WTC11 (cell line): ENCODE measurements at regions not wholly inside any gene's neighbourhood (a gene's known extent, or its start where the extent isn't known, plus 50 kb on each side); places are given as distances from the start of the nearest gene placed in this dataset.

ENCODE experiments used
- ATAC-seq: fragments of 200-7000 bp; cut with Tn5 transposase; 2 replicates; pipeline ENCODE4 v1.10.0; 2021; ENCODE audit warnings: mild to moderate bottlenecking, moderate library complexity
- CTCF ChIA-PET: fragments of 300-600 bp; sonication (Branson Sonifier 250); formaldehyde crosslinking; loops from one replicate; lab custom pipeline; 2021; ENCODE audit warnings: antibody characterized with exemption; lab: Charles Lee
- POLR2A ChIA-PET: fragments of 350-600 bp; sonication (Branson Sonifier 250); formaldehyde crosslinking; loops from one replicate; lab custom pipeline; 2021; ENCODE audit warnings: antibody characterized with exemption; lab: Charles Lee
- DNase-seq: peaks from one replicate; pipeline ENCODE4 v3.0.0; 2021; ENCODE audit warnings: low spot score
- H3K27ac Mint-ChIP-seq: 2 replicates; pipeline ENCODE4 v1.8.0; 2021; ENCODE audit warnings: mixed read lengths
- H3K27me3 Mint-ChIP-seq: 2 replicates; pipeline ENCODE4 v1.8.0; 2021; ENCODE audit warnings: low read depth, mild to moderate bottlenecking, moderate library complexity, mixed read lengths
- H3K36me3 Mint-ChIP-seq: 2 replicates; pipeline ENCODE4 v1.8.0; 2021; ENCODE audit warnings: mixed read lengths
- H3K4me1 Mint-ChIP-seq: 2 replicates; pipeline ENCODE4 v1.8.0; 2022; ENCODE audit warnings: mixed read lengths
- H3K4me3 Mint-ChIP-seq: 2 replicates; pipeline ENCODE4 v1.8.0; 2021; ENCODE audit warnings: mild to moderate bottlenecking, moderate library complexity, mixed read lengths
- H3K9me3 Mint-ChIP-seq: 2 replicates; pipeline ENCODE4 v1.8.0; 2021; ENCODE audit warnings: mixed read lengths
- CREB1 ChIP-seq: sonication (generic); formaldehyde crosslinking; IDR thresholded peaks from 2 replicates; pipeline ENCODE4 v1.8.0; 2023; ENCODE audit warnings: mild to moderate bottlenecking, missing genetic modification reagents
- FOXP1 ChIP-seq: sonication (generic); formaldehyde crosslinking; IDR thresholded peaks from 2 replicates; pipeline ENCODE4 v1.8.0; 2022; ENCODE audit warnings: missing genetic modification reagents, mild to moderate bottlenecking, moderate library complexity, borderline replicate concordance
- GRHL2 ChIP-seq: fragments of 250-450 bp; sonication (Bioruptor Pico); IDR thresholded peaks from 2 replicates; pipeline ENCODE4 v1.8.0; 2022; ENCODE audit warnings: mild to moderate bottlenecking, moderate library complexity; ENCODE audit not compliant: insufficient replicate concordance, severe bottlenecking
- MYBL2 ChIP-seq: sonication (generic); formaldehyde crosslinking; IDR thresholded peaks from 2 replicates; pipeline ENCODE4 v1.8.1; 2023; ENCODE audit warnings: mild to moderate bottlenecking, moderate library complexity, missing genetic modification reagents
- NFATC4 ChIP-seq: fragments of 250-450 bp; sonication (Bioruptor Pico); IDR thresholded peaks from 2 replicates; pipeline ENCODE4 v1.9.0; 2021; ENCODE audit warnings: mild to moderate bottlenecking
- RELA ChIP-seq: sonication (generic); formaldehyde crosslinking; IDR thresholded peaks from 2 replicates; pipeline ENCODE4 v1.8.1; 2022; ENCODE audit warnings: missing genetic modification reagents, mild to moderate bottlenecking, borderline replicate concordance
- ZBTB21 ChIP-seq: sonication (generic); formaldehyde crosslinking; IDR thresholded peaks from 2 replicates; pipeline ENCODE4 v1.8.1; 2023; ENCODE audit warnings: mild to moderate bottlenecking, missing genetic modification reagents, borderline replicate concordance
- ZNF263 ChIP-seq: sonication (generic); formaldehyde crosslinking; IDR thresholded peaks from 2 replicates; pipeline ENCODE4 v1.8.1; 2022; ENCODE audit warnings: low read depth, mild to moderate bottlenecking, moderate library complexity, missing genetic modification reagents
- TF ChIP-seq, protein P1 (sequence below): fragments of 250-450 bp; sonication (Bioruptor Pico); conservative IDR thresholded peaks from 2 replicates; pipeline ENCODE4 v1.9.0; 2021; ENCODE audit warnings: mild to moderate bottlenecking
- TF ChIP-seq, protein P2 (sequence below): sonication (generic); formaldehyde crosslinking; IDR thresholded peaks from 2 replicates; pipeline ENCODE4 v1.8.0; 2022; ENCODE audit warnings: missing genetic modification reagents
- TF ChIP-seq, protein P3 (sequence below): sonication (generic); formaldehyde crosslinking; conservative IDR thresholded peaks from 2 replicates; pipeline ENCODE4 v1.8.1; 2023; ENCODE audit warnings: mild to moderate bottlenecking, low read depth, missing genetic modification reagents, moderate library complexity
- TF ChIP-seq, protein P4 (sequence below): sonication (generic); formaldehyde crosslinking; IDR thresholded peaks from 2 replicates; pipeline ENCODE4 v1.8.0; 2022; ENCODE audit warnings: mild to moderate bottlenecking, missing genetic modification reagents
- TF ChIP-seq, protein P5 (sequence below): sonication (generic); formaldehyde crosslinking; IDR thresholded peaks from 2 replicates; pipeline ENCODE4 v1.8.0; 2022; ENCODE audit warnings: mild to moderate bottlenecking, missing genetic modification reagents
- TF ChIP-seq, protein P6 (sequence below): sonication (generic); formaldehyde crosslinking; IDR thresholded peaks from 2 replicates; pipeline ENCODE4 v1.8.0; 2022; ENCODE audit warnings: mild to moderate bottlenecking, missing genetic modification reagents

DNA sequence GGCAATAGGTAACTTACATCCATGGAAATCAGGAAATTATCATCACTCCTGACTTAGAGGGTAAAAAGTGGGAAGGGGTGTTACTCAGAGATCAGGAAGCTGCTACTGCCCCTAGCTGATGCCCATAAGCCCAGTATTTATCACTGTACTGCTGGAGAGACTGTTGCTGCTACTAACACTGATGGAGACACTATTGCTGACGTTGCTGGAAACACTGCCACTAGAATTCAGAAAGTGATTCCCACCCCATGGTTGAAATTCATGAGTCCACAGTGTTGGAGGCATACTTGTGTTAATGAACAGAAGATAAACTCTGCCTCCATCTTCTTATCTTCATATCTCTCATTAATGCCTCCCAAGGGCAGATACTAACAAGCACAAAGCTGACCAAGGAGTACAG lies 97.6 kb downstream of the MTX3 start (continued):
- TF ChIP-seq, protein P1, sequence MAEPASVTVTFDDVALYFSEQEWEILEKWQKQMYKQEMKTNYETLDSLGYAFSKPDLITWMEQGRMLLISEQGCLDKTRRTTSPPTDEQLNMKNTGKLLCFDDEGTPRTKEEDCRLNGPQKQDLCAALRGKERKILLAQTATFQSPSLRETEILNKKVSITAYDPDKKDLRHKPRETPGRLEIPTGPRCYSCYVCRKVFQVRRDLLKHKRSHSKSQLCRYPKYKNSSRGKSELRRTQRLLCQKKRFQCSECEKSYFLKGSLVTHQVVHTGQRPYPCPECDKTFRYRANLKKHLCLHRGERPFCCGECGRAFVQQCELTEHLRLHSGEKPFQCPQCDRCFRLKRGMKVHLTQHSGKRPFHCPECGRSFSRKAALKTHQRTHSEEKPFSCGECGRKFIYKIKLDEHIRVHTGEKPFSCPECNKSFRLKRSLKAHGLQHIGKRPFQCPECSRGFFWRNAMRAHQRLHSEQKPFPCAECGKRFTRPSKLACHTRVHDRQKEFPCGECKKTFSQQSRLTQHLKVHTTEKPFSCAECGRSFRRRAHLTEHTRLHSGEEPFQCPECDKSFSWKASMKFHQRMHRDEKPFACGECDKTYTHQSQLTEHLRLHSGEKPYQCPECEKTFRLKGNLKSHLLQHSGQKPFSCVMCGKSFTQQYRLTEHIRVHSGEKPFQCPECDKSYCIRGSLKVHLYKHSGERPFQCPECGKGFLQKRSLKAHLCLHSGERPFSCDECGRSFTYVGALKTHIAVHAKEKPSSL (CRISPR knock-in tag): no peak
- no peak for TF ChIP-seq ZBTB21 (CRISPR knock-in tag)
- TF ChIP-seq, protein P2, sequence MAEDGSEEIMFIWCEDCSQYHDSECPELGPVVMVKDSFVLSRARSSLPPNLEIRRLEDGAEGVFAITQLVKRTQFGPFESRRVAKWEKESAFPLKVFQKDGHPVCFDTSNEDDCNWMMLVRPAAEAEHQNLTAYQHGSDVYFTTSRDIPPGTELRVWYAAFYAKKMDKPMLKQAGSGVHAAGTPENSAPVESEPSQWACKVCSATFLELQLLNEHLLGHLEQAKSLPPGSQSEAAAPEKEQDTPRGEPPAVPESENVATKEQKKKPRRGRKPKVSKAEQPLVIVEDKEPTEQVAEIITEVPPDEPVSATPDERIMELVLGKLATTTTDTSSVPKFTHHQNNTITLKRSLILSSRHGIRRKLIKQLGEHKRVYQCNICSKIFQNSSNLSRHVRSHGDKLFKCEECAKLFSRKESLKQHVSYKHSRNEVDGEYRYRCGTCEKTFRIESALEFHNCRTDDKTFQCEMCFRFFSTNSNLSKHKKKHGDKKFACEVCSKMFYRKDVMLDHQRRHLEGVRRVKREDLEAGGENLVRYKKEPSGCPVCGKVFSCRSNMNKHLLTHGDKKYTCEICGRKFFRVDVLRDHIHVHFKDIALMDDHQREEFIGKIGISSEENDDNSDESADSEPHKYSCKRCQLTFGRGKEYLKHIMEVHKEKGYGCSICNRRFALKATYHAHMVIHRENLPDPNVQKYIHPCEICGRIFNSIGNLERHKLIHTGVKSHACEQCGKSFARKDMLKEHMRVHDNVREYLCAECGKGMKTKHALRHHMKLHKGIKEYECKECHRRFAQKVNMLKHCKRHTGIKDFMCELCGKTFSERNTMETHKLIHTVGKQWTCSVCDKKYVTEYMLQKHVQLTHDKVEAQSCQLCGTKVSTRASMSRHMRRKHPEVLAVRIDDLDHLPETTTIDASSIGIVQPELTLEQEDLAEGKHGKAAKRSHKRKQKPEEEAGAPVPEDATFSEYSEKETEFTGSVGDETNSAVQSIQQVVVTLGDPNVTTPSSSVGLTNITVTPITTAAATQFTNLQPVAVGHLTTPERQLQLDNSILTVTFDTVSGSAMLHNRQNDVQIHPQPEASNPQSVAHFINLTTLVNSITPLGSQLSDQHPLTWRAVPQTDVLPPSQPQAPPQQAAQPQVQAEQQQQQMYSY (CRISPR knock-in tag): no peak

DNA sequence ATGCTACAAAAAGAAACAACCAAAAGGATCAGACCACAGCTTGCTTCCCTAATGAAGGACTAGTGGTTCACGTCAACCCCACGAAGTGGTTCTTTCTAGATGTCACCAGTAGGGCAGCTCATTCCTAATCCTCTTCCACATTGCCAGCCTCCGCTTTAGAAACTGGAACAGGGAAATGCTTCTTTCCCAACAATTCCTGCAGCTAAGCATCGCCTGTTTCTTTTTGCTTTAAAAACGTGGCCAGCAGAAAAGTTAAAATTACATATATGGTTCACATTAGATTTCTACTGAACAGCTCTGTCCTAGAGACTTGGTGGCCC lies 100.2 kb downstream of the MTX3 start:
- no peak for DNase-seq
- Mint-ChIP-seq H3K4me3 (no peak overlapping the region), H3K27me3 (no peaks in the 10 kb centered on the region; the same call in 1 of the 2 replicates)
- no peak for ATAC-seq
- TF ChIP-seq, protein P3, sequence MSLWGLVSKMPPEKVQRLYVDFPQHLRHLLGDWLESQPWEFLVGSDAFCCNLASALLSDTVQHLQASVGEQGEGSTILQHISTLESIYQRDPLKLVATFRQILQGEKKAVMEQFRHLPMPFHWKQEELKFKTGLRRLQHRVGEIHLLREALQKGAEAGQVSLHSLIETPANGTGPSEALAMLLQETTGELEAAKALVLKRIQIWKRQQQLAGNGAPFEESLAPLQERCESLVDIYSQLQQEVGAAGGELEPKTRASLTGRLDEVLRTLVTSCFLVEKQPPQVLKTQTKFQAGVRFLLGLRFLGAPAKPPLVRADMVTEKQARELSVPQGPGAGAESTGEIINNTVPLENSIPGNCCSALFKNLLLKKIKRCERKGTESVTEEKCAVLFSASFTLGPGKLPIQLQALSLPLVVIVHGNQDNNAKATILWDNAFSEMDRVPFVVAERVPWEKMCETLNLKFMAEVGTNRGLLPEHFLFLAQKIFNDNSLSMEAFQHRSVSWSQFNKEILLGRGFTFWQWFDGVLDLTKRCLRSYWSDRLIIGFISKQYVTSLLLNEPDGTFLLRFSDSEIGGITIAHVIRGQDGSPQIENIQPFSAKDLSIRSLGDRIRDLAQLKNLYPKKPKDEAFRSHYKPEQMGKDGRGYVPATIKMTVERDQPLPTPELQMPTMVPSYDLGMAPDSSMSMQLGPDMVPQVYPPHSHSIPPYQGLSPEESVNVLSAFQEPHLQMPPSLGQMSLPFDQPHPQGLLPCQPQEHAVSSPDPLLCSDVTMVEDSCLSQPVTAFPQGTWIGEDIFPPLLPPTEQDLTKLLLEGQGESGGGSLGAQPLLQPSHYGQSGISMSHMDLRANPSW (CRISPR knock-in tag): no peak
- no peak for TF ChIP-seq GRHL2 (CRISPR knock-in tag)
- TF ChIP-seq MYBL2 (CRISPR knock-in tag): no peak
- TF ChIP-seq, protein P4, sequence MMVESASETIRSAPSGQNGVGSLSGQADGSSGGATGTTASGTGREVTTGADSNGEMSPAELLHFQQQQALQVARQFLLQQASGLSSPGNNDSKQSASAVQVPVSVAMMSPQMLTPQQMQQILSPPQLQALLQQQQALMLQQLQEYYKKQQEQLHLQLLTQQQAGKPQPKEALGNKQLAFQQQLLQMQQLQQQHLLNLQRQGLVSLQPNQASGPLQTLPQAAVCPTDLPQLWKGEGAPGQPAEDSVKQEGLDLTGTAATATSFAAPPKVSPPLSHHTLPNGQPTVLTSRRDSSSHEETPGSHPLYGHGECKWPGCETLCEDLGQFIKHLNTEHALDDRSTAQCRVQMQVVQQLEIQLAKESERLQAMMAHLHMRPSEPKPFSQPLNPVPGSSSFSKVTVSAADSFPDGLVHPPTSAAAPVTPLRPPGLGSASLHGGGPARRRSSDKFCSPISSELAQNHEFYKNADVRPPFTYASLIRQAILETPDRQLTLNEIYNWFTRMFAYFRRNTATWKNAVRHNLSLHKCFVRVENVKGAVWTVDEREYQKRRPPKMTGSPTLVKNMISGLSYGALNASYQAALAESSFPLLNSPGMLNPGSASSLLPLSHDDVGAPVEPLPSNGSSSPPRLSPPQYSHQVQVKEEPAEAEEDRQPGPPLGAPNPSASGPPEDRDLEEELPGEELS (CRISPR knock-in tag): no peak
- TF ChIP-seq, all 79 proteins: peak for 0
- no peaks in the 10 kb centered on the region for H3K4me1 Mint-ChIP-seq
- POLR2A ChIA-PET: no interaction called here
- CTCF ChIA-PET: interaction anchor here (1.5 kb wide), 1 partner anchor 12 kb away, joined by 8 read pairs; no protein-coding TSS in a partner anchor
- H3K36me3 Mint-ChIP-seq: peaks cover 8% of the 10 kb centered on the region; the same call in 1 of the 2 replicates
- peaks cover 18% of the 10 kb centered on the region for H3K9me3 Mint-ChIP-seq
- no peak overlapping the region for H3K27ac Mint-ChIP-seq

DNA sequence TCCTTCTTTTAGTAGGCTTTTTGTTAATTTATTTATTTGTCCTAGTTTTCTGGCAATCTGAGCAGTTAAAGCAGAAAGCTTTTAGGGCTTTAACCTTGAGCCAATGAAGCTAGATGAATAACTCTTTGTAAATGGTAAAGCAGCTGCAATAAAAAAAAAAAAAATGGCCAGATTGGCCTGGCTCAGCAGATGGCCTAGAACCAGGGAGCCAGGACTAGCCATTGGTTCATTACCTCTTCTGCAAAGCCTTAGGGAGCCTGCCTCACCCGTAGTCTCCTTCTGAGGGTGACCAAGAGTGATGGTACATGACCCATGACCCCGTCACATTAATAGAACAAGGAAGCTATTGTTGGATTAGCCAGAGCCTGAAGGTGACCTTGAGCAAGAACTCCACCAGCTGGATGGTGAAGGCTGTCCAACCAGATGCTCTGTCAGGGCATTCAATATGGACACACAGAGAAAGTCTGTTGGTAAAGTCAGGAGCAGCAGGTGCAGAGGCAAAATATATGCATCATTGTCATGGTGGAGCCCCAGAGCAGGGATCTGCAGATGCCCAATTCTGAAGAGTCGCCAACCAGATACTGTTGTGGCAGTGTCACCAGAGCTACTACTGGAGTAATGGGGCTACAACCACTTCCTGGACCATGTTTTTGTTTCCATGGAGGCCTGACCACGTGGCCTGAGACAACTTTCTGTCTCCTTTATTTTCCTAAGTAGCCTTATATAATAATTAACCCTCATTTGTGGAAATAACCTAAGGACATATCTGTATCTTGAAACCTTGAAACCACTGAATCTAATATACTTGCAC lies 100.7 kb downstream of the MTX3 start:
- Mint-ChIP-seq H3K27ac (no peak overlapping the region), H3K4me1 (no peaks in the 10 kb centered on the region), H3K27me3 (no peaks in the 10 kb centered on the region; the same call in 1 of the 2 replicates), H3K4me3 (no peak overlapping the region), H3K36me3 (peaks cover 8% of the 10 kb centered on the region; the same call in 1 of the 2 replicates), H3K9me3 (peaks cover 18% of the 10 kb centered on the region)
- CTCF ChIA-PET: interaction anchor here (1.5 kb wide), 1 partner anchor 12 kb away, joined by 8 read pairs; no protein-coding TSS in a partner anchor
- POLR2A ChIA-PET: no interaction called here
- ATAC-seq (no peak), DNase-seq (no peak)
- TF ChIP-seq, protein P2 (CRISPR knock-in tag): no peak
- TF ChIP-seq, protein P5, sequence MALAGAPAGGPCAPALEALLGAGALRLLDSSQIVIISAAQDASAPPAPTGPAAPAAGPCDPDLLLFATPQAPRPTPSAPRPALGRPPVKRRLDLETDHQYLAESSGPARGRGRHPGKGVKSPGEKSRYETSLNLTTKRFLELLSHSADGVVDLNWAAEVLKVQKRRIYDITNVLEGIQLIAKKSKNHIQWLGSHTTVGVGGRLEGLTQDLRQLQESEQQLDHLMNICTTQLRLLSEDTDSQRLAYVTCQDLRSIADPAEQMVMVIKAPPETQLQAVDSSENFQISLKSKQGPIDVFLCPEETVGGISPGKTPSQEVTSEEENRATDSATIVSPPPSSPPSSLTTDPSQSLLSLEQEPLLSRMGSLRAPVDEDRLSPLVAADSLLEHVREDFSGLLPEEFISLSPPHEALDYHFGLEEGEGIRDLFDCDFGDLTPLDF (CRISPR knock-in tag): no peak
- TF ChIP-seq ZBTB21 (CRISPR knock-in tag): no peak
- TF ChIP-seq FOXP1 (CRISPR knock-in tag): no peak
- TF ChIP-seq, protein P6, sequence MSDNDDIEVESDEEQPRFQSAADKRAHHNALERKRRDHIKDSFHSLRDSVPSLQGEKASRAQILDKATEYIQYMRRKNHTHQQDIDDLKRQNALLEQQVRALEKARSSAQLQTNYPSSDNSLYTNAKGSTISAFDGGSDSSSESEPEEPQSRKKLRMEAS: no peak
- no peak for TF ChIP-seq RELA
- TF ChIP-seq ZNF263 (CRISPR knock-in tag): no peak
- no peak for TF ChIP-seq CREB1 (CRISPR knock-in tag)
- no peak for TF ChIP-seq NFATC4 (CRISPR knock-in tag)
